ENCODE measurements at regions not wholly inside any gene's neighbourhood (a gene's known extent, or its start where the extent isn't known, plus 50 kb on each side); places are given as distances from the start of the nearest gene placed in this dataset.

DNA sequence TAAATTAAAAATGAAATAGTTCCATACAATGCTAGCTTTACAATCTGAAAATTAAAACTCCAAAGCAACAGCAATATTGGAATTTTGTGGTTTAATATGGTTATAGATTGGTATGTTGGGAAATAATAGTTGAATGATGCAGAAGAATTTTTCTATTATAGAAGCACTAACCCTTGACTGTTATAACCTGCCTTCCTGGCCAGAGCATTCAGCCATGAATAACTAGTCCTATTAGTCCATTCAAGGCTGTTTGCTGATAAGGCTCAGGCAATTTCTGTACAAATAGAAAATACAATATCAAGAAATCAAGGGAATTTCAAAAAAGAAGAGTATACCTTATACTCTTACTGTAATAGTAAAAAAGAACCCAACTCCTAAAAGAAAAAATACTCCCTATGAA lies 101.6 kb upstream of the SP4 start:
- TF ChIP-seq POLR2A (IDR thresholded peaks at IDR 0.05) = no peak
- TF ChIP-seq, protein P1, sequence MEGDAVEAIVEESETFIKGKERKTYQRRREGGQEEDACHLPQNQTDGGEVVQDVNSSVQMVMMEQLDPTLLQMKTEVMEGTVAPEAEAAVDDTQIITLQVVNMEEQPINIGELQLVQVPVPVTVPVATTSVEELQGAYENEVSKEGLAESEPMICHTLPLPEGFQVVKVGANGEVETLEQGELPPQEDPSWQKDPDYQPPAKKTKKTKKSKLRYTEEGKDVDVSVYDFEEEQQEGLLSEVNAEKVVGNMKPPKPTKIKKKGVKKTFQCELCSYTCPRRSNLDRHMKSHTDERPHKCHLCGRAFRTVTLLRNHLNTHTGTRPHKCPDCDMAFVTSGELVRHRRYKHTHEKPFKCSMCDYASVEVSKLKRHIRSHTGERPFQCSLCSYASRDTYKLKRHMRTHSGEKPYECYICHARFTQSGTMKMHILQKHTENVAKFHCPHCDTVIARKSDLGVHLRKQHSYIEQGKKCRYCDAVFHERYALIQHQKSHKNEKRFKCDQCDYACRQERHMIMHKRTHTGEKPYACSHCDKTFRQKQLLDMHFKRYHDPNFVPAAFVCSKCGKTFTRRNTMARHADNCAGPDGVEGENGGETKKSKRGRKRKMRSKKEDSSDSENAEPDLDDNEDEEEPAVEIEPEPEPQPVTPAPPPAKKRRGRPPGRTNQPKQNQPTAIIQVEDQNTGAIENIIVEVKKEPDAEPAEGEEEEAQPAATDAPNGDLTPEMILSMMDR (IDR thresholded peaks at IDR 0.05) = no peak
